ENCODE measurements at regions not wholly inside any gene's neighbourhood (a gene's known extent, or its start where the extent isn't known, plus 50 kb on each side); places are given as distances from the start of the nearest gene placed in this dataset.

DNA sequence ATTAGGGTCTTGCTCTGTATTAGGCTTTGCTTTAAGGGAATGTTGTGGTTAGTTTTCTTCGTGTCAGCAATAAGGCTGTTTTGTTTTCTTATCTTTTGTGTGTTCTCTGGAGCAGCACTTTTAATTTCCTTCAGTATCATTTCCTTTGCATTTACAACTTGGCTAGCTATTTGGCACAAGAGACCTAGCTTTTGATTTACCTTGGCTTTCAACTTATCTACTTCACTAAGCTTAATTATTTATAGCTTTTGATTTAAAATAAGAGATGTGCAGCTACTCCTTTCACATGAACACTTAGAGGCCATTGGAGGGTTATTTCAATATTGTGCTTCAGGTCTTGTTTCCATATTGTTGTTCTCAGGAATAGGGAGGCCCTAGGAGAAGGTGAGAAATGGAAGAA, 68.2 kb downstream of the FAT4 start:
- Histone ChIP-seq H3K36me3 (ENCODE audit: control insufficient read depth in 4 of 4, insufficient read depth in 3 of 4, low read depth in 1 of 4, low read length in 3 of 4) (no peaks in the 10 kb centered on the region), H3K4me3 (ENCODE audit: low read depth in 1 of 3, low read length in 3 of 3) (no peak overlapping the region), H3K9me3 (ENCODE audit: control insufficient read depth in 4 of 4, low read length in 3 of 4) (no peaks in the 10 kb centered on the region), H3K27ac (ENCODE audit: low read depth in 1 of 2, low read length in 2 of 2) (no peak overlapping the region), H3K27me3 (ENCODE audit: control insufficient read depth in 4 of 4, insufficient read depth in 4 of 4, low read length in 3 of 4) (no peaks in the 10 kb centered on the region), H3K9ac (ENCODE audit: low read depth in 1 of 2, low read length in 2 of 2) (no peak overlapping the region), H3K4me1 (ENCODE audit: control insufficient read depth in 4 of 4, insufficient read depth in 4 of 4, low read length in 3 of 4) (peaks cover 0 to 2% (median 0%) of the 10 kb centered on the region in 4 donors)
- 59% methylated on average over 1 of the region's 1 CpG for WGBS
- no peak for DNase-seq (ENCODE audit: low spot score)
- TF ChIP-seq JUND (IDR thresholded peaks at IDR 0.05) (no peak), RAD21 (IDR thresholded peaks at IDR 0.05) (no peak), TAF1 (conservative IDR thresholded peaks at IDR 0.05) (no peak), SP1 (IDR thresholded peaks at IDR 0.05) (no peak), EGR1 (IDR thresholded peaks at IDR 0.05; ENCODE audit: low read depth in 2 of 2) (no peak), RXRA (IDR thresholded peaks at IDR 0.05) (no peak), YY1 (IDR thresholded peaks at IDR 0.05) (no peak), FOXA1 (IDR thresholded peaks at IDR 0.05) (no peak), HNF4G (IDR thresholded peaks at IDR 0.05) (no peak), NR2F2 (IDR thresholded peaks at IDR 0.05) (no peak), HNF4A (conservative IDR thresholded peaks at IDR 0.05) (no peak), FOXA2 (IDR thresholded peaks at IDR 0.05) (no peak), GABPA (IDR thresholded peaks at IDR 0.05 in 1 of 2, conservative IDR thresholded peaks at IDR 0.05 in 1 of 2) (no peak)
- TF ChIP-seq, protein P1, sequence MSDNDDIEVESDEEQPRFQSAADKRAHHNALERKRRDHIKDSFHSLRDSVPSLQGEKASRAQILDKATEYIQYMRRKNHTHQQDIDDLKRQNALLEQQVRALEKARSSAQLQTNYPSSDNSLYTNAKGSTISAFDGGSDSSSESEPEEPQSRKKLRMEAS (IDR thresholded peaks at IDR 0.05): no peak
- TF ChIP-seq, protein P2, sequence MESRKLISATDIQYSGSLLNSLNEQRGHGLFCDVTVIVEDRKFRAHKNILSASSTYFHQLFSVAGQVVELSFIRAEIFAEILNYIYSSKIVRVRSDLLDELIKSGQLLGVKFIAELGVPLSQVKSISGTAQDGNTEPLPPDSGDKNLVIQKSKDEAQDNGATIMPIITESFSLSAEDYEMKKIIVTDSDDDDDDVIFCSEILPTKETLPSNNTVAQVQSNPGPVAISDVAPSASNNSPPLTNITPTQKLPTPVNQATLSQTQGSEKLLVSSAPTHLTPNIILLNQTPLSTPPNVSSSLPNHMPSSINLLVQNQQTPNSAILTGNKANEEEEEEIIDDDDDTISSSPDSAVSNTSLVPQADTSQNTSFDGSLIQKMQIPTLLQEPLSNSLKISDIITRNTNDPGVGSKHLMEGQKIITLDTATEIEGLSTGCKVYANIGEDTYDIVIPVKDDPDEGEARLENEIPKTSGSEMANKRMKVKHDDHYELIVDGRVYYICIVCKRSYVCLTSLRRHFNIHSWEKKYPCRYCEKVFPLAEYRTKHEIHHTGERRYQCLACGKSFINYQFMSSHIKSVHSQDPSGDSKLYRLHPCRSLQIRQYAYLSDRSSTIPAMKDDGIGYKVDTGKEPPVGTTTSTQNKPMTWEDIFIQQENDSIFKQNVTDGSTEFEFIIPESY (IDR thresholded peaks at IDR 0.05): no peak
- TF ChIP-seq, protein P3, sequence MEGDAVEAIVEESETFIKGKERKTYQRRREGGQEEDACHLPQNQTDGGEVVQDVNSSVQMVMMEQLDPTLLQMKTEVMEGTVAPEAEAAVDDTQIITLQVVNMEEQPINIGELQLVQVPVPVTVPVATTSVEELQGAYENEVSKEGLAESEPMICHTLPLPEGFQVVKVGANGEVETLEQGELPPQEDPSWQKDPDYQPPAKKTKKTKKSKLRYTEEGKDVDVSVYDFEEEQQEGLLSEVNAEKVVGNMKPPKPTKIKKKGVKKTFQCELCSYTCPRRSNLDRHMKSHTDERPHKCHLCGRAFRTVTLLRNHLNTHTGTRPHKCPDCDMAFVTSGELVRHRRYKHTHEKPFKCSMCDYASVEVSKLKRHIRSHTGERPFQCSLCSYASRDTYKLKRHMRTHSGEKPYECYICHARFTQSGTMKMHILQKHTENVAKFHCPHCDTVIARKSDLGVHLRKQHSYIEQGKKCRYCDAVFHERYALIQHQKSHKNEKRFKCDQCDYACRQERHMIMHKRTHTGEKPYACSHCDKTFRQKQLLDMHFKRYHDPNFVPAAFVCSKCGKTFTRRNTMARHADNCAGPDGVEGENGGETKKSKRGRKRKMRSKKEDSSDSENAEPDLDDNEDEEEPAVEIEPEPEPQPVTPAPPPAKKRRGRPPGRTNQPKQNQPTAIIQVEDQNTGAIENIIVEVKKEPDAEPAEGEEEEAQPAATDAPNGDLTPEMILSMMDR (IDR thresholded peaks at IDR 0.05; ENCODE audit: low read depth, low read length, missing input control): no peak
- TF ChIP-seq, protein P4, sequence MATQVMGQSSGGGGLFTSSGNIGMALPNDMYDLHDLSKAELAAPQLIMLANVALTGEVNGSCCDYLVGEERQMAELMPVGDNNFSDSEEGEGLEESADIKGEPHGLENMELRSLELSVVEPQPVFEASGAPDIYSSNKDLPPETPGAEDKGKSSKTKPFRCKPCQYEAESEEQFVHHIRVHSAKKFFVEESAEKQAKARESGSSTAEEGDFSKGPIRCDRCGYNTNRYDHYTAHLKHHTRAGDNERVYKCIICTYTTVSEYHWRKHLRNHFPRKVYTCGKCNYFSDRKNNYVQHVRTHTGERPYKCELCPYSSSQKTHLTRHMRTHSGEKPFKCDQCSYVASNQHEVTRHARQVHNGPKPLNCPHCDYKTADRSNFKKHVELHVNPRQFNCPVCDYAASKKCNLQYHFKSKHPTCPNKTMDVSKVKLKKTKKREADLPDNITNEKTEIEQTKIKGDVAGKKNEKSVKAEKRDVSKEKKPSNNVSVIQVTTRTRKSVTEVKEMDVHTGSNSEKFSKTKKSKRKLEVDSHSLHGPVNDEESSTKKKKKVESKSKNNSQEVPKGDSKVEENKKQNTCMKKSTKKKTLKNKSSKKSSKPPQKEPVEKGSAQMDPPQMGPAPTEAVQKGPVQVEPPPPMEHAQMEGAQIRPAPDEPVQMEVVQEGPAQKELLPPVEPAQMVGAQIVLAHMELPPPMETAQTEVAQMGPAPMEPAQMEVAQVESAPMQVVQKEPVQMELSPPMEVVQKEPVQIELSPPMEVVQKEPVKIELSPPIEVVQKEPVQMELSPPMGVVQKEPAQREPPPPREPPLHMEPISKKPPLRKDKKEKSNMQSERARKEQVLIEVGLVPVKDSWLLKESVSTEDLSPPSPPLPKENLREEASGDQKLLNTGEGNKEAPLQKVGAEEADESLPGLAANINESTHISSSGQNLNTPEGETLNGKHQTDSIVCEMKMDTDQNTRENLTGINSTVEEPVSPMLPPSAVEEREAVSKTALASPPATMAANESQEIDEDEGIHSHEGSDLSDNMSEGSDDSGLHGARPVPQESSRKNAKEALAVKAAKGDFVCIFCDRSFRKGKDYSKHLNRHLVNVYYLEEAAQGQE (IDR thresholded peaks at IDR 0.05): no peak
- TF ChIP-seq, protein P5, sequence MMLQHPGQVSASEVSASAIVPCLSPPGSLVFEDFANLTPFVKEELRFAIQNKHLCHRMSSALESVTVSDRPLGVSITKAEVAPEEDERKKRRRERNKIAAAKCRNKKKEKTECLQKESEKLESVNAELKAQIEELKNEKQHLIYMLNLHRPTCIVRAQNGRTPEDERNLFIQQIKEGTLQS (IDR thresholded peaks at IDR 0.05): no peak
